ENCODE measurements at regions not wholly inside any gene's neighbourhood (a gene's known extent, or its start where the extent isn't known, plus 50 kb on each side); places are given as distances from the start of the nearest gene placed in this dataset.

GRCh38 chr5:21661184-21661583, 1192.0 kb downstream of the CDH12 start:
- WGBS, 2 donors (ENCODE audit: low coverage in 1 of 2), result 64 to 68% methylated on average over 2 of the region's 2 CpGs
- no peaks in the 10 kb centered on the region for H3K36me3 ChIP-seq
- no peaks in the 10 kb centered on the region for H3K4me1 ChIP-seq
- TF ChIP-seq POLR2AphosphoS5 (IDR thresholded peaks at IDR 0.05) (no peak), CTCF (IDR thresholded peaks at IDR 0.05) (no peak), EP300 (IDR thresholded peaks at IDR 0.05) (no peak), POLR2A (IDR thresholded peaks at IDR 0.05) (no peak)
- no peak for ATAC-seq
- H3K9me3 ChIP-seq, result no peaks in the 10 kb centered on the region
- H3K27ac ChIP-seq, result no peak overlapping the region
- no peak overlapping the region for H3K4me3 ChIP-seq
- H3K27me3 ChIP-seq, result no peaks in the 10 kb centered on the region

GRCh38 chr5:21654556-21654955, 1198.6 kb downstream of the CDH12 start:
- H3K27me3 ChIP-seq, result no peaks in the 10 kb centered on the region
- no peak overlapping the region for H3K27ac ChIP-seq
- H3K4me3 ChIP-seq, result no peak overlapping the region
- WGBS, 2 donors (ENCODE audit: low coverage in 1 of 2), result 17 to 45% methylated on average over 2 of the region's 2 CpGs
- H3K36me3 ChIP-seq, result no peaks in the 10 kb centered on the region
- TF ChIP-seq CTCF (IDR thresholded peaks at IDR 0.05) (no peak), POLR2A (IDR thresholded peaks at IDR 0.05) (no peak), POLR2AphosphoS5 (IDR thresholded peaks at IDR 0.05) (no peak), EP300 (IDR thresholded peaks at IDR 0.05) (no peak)
- no peak for ATAC-seq
- no peaks in the 10 kb centered on the region for H3K4me1 ChIP-seq
- no peaks in the 10 kb centered on the region for H3K9me3 ChIP-seq

- Histone ChIP-seq H3K9me3 (no peaks in the 10 kb centered on the region), H3K4me1 (no peaks in the 10 kb centered on the region), H3K27ac (no peak overlapping the region), H3K36me3 (no peaks in the 10 kb centered on the region), H3K4me3 (no peak overlapping the region), H3K27me3 (no peaks in the 10 kb centered on the region)
- TF ChIP-seq EP300 (IDR thresholded peaks at IDR 0.05) (no peak), POLR2AphosphoS5 (IDR thresholded peaks at IDR 0.05) (no peak), CTCF (IDR thresholded peaks at IDR 0.05) (no peak), POLR2A (IDR thresholded peaks at IDR 0.05) (no peak)
- no peak for ATAC-seq
- 8 to 20% methylated on average over 3 of the region's 3 CpGs for WGBS, 2 donors (ENCODE audit: low coverage in 1 of 2)
These were observed 1203.2 kb downstream of the CDH12 start for GRCh38 chr5:21649969-21650368.

- Histone ChIP-seq H3K27ac (no peak overlapping the region), H3K36me3 (no peaks in the 10 kb centered on the region), H3K27me3 (no peaks in the 10 kb centered on the region), H3K4me3 (no peak overlapping the region), H3K4me1 (no peaks in the 10 kb centered on the region), H3K9me3 (no peaks in the 10 kb centered on the region)
- 68 to 74% methylated on average over 2 of the region's 2 CpGs for WGBS, 2 donors (ENCODE audit: low coverage in 1 of 2)
- no peak for ATAC-seq
- no peak for TF ChIP-seq POLR2AphosphoS5 (IDR thresholded peaks at IDR 0.05)
- TF ChIP-seq POLR2A (IDR thresholded peaks at IDR 0.05), result no peak
- no peak for TF ChIP-seq CTCF (IDR thresholded peaks at IDR 0.05)
- no peak for TF ChIP-seq EP300 (IDR thresholded peaks at IDR 0.05)
These were observed 1206.7 kb downstream of the CDH12 start for GRCh38 chr5:21646469-21646868.

- no peak for ATAC-seq
- Histone ChIP-seq H3K4me3 (no peak overlapping the region), H3K9me3 (no peaks in the 10 kb centered on the region), H3K36me3 (no peaks in the 10 kb centered on the region), H3K27me3 (no peaks in the 10 kb centered on the region), H3K27ac (no peak overlapping the region), H3K4me1 (no peaks in the 10 kb centered on the region)
- WGBS, 2 donors (ENCODE audit: low coverage in 1 of 2), result 6 to 26% methylated on average over 3 of the region's 3 CpGs
- no peak for TF ChIP-seq POLR2A (IDR thresholded peaks at IDR 0.05)
- TF ChIP-seq CTCF (IDR thresholded peaks at IDR 0.05), result no peak
- no peak for TF ChIP-seq EP300 (IDR thresholded peaks at IDR 0.05)
- TF ChIP-seq POLR2AphosphoS5 (IDR thresholded peaks at IDR 0.05), result no peak
These were observed 1209.1 kb downstream of the CDH12 start for GRCh38 chr5:21644032-21644431.
